Ovary (tissue), 3 donors: ENCODE measurements at regions not wholly inside any gene's neighbourhood (a gene's known extent, or its start where the extent isn't known, plus 50 kb on each side); places are given as distances from the start of the nearest gene placed in this dataset.

ENCODE experiments used
- POLR2A ChIP-seq: fragments of 450-650 bp; IDR thresholded peaks from one replicate; pipeline ENCODE4 v1.6.1; 2017; ENCODE audit warnings: antibody characterized with exemption, mild to moderate bottlenecking, moderate library complexity
- TF ChIP-seq, protein P1 (sequence below), 3 donors: fragments of 450-650 bp in 2 of 3; fragments of 200-600 bp in 1 of 3; IDR thresholded peaks; one replicate each; pipeline versions ENCODE4 v1.5.1 to v1.8.0; 2016 to 2022; ENCODE audit warnings: antibody characterized with exemption in 3 of 3, mild to moderate bottlenecking in 1 of 3
- donor health status: DM: no; HTN: no; CAD: no.

DNA sequence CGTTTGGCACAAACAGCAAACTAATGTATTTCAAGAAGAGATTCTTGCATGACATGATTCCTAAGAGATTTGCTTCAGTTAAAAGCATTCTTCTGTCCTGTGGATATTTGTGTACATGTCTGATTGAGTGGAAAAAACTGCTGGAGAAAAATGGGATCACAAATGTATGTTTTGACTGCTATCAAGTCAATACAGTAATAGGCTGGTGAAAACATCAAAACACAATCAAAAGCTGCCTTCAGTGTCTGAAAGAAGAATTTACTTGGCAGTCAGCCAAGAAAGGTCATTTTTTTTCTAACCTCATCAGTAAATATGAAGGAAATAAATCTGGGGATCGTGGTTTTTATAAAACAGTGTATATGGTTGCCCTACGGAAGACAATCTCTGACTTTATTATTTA, 1214.8 kb downstream of the NSUN3 start:
- no peak for TF ChIP-seq POLR2A
- TF ChIP-seq, protein P1, sequence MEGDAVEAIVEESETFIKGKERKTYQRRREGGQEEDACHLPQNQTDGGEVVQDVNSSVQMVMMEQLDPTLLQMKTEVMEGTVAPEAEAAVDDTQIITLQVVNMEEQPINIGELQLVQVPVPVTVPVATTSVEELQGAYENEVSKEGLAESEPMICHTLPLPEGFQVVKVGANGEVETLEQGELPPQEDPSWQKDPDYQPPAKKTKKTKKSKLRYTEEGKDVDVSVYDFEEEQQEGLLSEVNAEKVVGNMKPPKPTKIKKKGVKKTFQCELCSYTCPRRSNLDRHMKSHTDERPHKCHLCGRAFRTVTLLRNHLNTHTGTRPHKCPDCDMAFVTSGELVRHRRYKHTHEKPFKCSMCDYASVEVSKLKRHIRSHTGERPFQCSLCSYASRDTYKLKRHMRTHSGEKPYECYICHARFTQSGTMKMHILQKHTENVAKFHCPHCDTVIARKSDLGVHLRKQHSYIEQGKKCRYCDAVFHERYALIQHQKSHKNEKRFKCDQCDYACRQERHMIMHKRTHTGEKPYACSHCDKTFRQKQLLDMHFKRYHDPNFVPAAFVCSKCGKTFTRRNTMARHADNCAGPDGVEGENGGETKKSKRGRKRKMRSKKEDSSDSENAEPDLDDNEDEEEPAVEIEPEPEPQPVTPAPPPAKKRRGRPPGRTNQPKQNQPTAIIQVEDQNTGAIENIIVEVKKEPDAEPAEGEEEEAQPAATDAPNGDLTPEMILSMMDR (IDR thresholded peaks at IDR 0.05): no peak
